ENCODE measurements at regions not wholly inside any gene's neighbourhood (a gene's known extent, or its start where the extent isn't known, plus 50 kb on each side); places are given as distances from the start of the nearest gene placed in this dataset.
"Not testable (repeated sequence)": the region's sequence is repeated elsewhere in the genome, so short reads cannot be mapped to it uniquely, and the experiment has no call there.

GRCh38 chr7:131636092-131636491 lies 79.7 kb upstream of the PODXL start:
- DNase-seq (ENCODE audit: low spot score): no peak

DNA sequence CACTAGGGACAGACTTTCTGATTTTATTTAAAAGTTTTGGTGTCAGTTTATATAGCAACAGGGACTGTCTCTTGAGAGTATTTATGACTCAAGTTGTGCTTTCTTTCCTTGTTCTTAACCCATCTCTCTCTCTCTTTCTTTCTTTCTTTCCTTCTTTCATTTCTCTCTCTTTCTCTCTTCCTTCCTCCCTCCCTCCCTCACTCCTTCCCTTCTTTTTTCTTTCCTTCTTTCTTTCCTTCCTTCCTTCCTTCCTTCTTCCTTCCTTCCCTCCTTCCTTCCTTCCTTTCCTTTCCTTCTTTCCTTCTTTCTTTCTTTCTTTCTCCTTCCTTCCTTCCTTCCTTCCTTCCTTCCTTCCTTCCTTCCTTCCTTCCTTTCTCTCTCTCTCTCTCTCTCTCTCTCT lies 77.8 kb upstream of the PODXL start:
- not testable (repeated sequence) for DNase-seq (ENCODE audit: low spot score)

DNA sequence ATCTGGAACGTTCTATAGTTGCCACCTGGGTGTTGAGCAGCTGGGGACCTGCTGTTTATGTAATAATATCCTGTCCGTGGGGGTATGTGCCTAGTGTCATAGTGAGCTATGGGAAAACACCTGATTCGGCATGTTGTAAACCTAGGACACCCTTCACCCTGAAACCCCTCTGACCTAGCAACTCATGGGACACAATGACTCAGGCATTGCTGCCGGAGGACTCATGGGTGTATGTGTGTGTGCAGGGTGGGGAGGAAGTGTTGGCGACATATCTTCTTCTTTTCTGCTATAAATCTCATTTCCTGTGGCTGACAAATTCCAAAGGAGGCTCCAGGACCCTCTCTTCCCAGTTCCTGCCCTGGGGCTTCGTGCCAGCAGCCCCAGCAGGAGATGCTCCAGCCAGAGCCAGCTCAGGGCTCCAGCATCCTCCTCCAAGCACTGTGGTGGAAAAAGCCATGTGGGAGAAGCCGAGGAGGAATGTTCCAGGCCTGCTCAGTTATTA lies 77.0 kb upstream of the PODXL start:
- DNase-seq (ENCODE audit: low spot score): no peak

DNA sequence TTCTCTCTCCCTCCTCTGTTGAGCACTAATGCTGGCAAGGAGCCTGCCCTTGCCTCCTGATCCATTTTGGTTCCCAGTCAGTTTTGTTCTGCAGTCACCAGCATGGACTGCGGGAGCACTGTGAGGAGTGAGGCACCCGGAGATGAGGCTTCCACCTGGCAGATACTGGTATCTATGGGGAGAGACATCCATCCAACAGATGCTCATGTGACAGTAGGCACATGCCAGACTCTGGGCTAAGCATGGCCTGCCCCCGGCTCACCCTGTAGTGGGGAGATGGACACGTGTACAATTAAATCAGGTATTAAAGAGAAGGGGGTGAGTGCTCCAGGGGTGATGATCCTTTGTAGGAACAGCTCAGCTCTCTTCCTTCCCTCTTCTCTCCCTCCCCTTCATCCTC lies 74.0 kb upstream of the PODXL start:
- DNase-seq (ENCODE audit: low spot score): no peak

- no peak for DNase-seq (ENCODE audit: low spot score)
Measured at GRCh38 chr7:131629217-131629882, 72.9 kb upstream of the PODXL start.

DNA sequence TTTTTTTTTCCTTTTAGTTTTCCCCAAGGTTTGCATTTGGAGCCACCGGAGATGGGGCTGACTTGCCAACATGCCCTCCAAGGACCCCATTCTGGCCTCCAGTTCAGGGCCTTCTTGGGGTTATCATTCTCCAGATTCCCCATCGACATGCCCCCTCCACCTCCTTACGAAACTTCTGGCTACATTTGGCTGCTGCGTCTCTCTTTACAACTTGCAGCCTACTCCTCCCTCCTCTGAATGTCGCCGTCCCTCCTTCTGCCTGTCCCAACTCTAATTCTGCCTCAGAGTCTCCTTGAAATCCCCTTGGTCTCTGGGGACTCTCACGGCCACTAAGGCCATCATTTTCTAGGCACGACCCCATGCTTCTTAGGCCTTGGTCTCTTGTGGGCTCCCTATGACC lies 72.2 kb upstream of the PODXL start:
- DNase-seq (ENCODE audit: low spot score): no peak

GRCh38 chr7:131627735-131628190 lies 71.3 kb upstream of the PODXL start:
- no peak for DNase-seq (ENCODE audit: low spot score)

DNA sequence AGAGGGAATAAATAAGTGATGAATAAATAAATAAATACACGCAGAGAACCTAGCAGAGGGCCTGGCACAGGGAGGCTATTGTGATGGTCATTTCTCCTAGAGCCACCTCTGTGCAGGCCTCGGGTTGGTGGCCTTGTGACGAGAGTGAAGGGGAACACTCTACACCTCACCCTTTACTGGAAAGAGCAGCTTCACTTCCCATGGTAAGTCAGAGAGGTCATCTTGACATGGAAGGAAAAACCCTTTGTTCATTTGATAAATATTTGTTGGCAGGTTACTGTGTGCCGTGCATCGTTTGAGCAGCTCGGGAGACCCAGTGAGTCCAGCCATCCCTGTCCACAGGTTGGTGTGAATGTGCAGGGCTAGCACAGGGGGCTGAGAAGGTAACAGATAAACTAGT lies 70.2 kb upstream of the PODXL start:
- no peak for DNase-seq (ENCODE audit: low spot score)

DNA sequence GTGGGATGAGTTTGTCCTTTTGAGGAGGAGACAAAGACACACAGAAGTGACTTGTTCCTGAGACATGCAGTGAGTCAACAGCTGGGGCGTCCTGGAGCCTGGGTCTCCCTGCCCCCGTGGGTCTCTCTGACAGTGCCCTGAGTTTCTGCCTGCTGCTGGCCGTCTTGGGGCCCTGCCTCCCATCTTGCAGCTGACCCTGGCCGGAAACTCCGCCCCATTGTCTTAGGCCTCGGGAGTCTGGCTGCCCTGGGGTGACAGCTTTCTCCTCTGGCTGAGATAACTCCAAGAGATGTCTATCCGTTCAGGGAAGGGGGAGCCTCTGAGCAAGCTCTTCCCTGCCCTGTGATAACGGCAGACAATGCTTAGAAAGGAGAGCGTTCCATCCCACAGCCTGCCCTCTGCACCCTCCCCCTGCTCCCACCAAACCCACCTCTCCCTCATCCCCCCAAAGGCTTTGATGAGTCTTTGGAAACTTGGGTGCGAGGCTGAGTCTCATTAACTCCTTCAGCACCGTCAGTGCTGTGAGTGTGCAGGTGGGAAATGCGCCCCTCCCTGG lies 69.5 kb upstream of the PODXL start:
- peak; percentile 20 for DNase-seq (ENCODE audit: low spot score)

DNA sequence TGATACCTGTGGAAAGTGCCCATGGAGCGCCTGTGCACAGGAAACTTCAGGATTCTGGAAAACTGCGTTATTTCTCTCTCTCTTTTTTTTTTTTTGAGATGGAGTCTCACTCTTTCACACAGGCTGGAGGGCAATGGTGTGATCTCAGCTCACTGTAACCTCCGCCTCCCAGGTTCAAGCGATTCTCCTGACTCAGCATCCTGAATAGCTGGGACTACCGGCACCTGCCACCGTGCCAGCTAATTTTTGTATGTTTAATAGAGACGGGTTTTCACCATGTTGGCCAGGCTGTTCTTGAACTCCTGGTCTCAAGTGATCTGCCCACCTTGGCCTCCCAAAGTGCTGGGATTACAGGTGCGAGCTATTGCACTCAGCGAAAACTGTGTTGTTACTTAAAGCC lies 68.9 kb upstream of the PODXL start:
- not testable (repeated sequence) for DNase-seq (ENCODE audit: low spot score)

DNA sequence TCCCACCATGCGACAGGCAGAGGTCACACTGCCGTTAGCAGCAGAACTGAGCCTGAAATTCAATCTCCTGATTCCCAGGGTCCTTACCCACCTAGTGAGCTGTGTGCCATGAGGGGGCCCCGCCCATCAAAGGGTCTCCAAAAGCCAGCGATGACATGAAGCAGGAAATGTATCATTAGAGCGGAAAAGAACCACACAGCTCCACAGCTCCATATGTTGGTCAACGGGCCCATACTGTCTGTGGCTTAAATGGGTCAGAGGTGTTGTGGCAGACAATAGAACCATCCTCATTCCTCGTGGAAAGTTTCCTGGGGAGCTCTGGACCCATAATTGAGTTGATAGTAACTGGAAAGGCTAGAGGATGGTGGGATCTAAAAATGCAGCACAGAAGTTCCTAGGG lies 68.1 kb upstream of the PODXL start:
- DNase-seq (ENCODE audit: low spot score): no peak

GRCh38 chr7:131623154-131623553 lies 66.7 kb upstream of the PODXL start:
- no peak for DNase-seq (ENCODE audit: low spot score)

GRCh38 chr7:131621652-131622051 lies 65.2 kb upstream of the PODXL start:
- DNase-seq (ENCODE audit: low spot score): no peak

DNA sequence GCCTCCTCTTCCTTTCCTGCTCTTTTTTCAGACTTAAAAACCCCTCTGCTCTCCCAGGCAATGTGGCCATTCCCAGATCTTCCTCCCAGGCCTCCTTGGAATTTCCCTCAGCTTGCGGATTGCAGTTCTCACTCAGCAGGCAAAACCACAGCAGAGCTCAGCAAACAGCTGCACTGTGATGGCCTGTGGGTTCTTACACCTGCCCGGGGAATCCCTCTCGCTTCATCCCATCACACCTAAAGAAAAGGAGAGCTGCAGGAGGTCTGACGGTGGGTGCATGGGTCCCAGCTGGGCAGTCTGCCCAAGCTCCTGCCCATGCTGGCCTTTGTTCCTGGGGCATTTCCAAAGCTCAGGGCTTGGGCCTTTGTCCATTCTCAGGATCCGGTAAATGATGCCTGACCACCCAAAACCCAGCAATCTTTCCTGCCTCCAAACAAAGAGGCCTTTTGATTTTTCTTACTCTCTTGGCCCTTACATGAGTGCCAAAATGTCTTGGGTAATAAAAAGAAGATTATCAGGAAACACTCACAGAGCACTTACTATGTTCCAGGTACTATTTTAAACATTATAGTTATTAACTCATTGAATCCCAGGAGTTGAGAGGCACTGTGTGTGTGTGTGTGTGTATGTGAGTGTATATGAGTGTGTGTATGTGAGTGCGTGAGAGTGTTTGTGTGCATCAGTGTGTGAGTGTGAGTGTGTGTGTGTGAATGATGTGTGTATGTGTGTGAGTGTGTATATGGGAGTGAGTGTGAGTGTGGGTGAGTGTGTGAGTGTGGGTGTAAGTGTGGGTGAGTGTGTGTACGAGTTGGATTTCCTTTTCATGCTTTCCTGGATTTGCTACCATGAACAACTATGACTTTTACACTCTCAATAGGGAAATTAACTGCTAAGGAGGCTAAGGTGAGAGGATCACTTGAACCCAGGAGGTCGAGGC lies 64.5 kb upstream of the PODXL start:
- DNase-seq (ENCODE audit: low spot score): no peak

DNA sequence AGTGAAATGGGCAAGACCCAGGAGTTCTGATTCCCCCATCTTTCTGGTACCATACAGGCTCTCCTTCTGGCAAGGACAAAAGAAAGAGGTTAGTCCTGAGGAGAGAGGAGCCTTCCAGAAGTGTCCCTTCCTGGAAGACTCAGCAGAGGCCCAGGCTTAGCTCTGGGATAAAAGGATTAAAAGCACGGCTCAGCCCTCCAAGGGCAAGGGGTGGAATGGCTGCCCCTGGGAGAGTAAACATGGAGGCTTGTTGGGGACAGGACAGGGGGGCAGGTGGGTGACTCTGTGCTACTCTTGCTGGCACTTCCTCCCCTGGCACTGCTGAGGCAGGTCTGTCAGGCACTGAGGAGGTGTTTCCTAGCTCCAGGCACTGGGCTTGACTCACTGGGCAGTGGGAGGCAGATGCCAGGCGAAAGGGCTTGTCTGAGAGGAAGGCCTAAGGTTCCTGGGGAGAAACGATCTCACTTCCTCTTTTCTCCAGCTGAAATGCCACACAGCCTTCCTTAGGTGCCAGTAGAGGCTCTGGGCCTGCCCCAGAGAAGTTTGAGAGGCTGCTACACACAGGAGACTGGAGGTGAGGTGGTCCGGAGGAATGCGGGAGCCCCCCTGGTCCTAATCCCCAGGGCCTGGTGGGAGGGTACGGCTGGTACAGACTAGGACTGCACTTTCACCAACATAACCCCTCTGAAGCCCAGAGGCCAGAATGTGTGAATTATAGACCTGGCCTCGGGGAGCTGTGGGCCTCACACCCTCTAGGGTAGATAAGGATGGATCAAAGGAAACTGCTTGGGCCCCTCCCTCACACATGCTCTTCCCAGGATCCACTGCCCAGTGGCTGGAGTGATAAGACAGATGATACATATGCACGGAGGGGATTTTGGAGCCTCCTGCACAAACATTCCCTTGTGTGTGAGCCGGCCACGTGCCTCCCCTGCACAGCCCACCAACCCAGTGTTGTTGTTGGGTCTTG lies 63.2 kb upstream of the PODXL start:
- DNase-seq (ENCODE audit: low spot score): no peak

DNA sequence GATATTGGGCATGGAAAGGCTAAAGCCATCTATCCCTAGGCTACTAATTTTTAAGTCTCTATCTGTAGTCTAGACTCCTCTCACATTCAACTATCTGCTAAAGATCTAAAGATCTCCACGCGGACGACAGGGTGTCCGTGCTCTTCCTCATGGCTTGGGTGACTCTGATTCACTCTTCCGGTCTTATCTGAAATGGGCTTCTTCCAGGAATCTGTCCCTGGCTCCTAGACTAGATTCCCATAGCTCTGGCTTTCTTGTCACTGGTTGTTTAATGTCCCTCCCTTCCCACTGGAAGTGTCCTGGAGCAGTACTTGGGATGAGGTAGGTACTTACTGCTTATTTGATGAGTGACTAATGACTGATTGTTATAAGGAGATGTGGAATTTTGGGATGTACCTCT lies 62.0 kb upstream of the PODXL start:
- no peak for DNase-seq (ENCODE audit: low spot score)

GRCh38 chr7:131616487-131617200 lies 60.2 kb upstream of the PODXL start:
- no peak for DNase-seq (ENCODE audit: low spot score)

DNA sequence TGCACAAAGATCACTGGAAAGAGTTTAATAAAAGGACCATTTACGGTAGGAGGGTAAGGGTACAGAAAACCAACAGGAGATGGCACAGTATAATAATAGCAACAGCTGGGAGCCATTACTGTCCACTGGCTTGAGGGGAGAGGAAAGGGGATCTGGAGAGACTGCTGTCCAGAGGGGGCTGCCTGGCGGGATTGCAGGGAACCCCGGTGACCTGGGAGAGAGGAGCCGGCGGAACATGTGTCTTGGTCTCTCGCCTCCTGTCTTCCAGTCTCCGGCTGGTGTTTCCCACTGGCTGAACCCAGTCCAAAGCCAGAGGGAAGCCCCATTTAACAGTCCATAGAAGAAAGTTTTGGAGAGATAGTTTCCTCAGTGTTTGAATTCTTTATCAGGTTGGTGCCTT lies 57.5 kb upstream of the PODXL start:
- DNase-seq (ENCODE audit: low spot score): no peak

DNA sequence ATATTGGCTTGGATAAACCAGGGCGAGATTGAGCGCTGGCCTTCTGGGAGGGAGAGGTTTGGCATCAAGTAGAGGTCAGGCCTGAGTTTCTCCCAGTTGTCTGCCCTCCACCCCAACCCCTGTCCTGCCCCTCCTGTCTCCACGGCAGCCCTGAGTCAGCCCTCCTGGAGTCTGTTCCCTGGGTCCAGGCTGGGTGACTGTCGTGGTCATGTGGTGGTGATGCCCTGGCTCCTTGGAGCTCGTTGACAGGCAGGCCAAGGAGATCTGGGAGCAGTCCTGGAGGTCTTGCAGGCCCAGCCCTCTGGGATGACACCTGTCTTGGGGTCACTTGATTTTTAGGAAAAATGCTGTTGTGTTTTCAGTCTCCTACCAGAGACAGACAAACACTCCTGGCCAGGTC lies 53.6 kb upstream of the PODXL start:
- no peak for DNase-seq (ENCODE audit: low spot score)

DNA sequence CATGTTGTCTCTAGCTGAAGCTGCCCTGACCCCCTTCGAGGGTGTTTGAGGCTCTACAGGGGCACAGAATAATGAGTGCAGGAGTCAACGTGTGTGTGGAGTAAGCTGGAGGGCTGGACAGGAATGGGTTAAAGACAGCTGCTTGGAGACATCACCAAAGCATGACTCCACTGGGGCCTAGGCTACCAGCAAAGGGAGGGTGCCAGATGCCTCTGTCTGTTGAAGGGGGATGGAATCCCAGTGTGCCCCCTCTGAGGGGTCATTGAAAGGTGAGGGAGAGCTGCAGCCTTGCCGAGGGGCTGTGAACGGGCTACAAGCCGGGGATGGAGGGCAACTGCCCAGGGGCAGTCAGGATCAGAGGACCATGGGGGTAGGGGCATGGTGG lies 51.7 kb upstream of the PODXL start:
- DNase-seq (ENCODE audit: low spot score): no peak
